OCI-LY1 (cell line): ENCODE measurements at regions not wholly inside any gene's neighbourhood (a gene's known extent, or its start where the extent isn't known, plus 50 kb on each side); places are given as distances from the start of the nearest gene placed in this dataset.
"Not testable (repeated sequence)": the region's sequence is repeated elsewhere in the genome, so short reads cannot be mapped to it uniquely, and the experiment has no call there.

Experiments
- EZH2 ChIP-seq: fragments of 200-600 bp; sonication (generic), shearing (Covaris generic); IDR thresholded peaks from 2 replicates; pipeline ENCODE4 v1.8.0; 2017; ENCODE audit warnings: borderline replicate concordance, mixed run types, mild to moderate bottlenecking, antibody characterized with exemption, low read length, moderate library complexity, mixed read lengths
- TF ChIP-seq, protein P1 (sequence below): fragments of 200-600 bp; sonication (generic), shearing (Covaris generic); IDR thresholded peaks from 2 replicates; pipeline ENCODE4 v1.5.1; 2017; ENCODE audit warnings: mild to moderate bottlenecking, antibody characterized with exemption, low read length, moderate library complexity, mixed read lengths

DNA sequence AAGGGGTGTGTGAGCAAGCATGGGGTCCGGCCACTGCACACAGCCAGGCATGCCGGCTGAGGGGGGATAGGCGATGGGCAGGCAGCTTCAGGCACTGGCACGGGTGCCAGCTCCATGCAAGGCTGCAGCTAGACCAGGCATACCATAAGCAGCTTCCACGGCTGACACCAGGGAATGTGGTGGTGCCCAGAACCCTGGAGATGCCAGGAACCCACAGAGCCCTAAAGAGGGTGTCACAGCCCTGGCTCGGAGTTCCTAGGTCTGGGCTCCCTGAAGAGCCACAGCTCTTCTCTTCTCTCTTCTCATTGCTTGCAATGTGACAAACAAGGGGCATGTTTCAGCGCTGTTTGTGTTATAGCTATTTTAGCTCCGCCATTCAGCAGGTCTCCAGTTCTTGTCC is 442.5 kb downstream of the SPATA31A1 start:
- TF ChIP-seq, protein P1, sequence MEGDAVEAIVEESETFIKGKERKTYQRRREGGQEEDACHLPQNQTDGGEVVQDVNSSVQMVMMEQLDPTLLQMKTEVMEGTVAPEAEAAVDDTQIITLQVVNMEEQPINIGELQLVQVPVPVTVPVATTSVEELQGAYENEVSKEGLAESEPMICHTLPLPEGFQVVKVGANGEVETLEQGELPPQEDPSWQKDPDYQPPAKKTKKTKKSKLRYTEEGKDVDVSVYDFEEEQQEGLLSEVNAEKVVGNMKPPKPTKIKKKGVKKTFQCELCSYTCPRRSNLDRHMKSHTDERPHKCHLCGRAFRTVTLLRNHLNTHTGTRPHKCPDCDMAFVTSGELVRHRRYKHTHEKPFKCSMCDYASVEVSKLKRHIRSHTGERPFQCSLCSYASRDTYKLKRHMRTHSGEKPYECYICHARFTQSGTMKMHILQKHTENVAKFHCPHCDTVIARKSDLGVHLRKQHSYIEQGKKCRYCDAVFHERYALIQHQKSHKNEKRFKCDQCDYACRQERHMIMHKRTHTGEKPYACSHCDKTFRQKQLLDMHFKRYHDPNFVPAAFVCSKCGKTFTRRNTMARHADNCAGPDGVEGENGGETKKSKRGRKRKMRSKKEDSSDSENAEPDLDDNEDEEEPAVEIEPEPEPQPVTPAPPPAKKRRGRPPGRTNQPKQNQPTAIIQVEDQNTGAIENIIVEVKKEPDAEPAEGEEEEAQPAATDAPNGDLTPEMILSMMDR: not testable (repeated sequence)
- not testable (repeated sequence) for TF ChIP-seq EZH2
